K562 (cell line): ENCODE measurements at regions not wholly inside any gene's neighbourhood (a gene's known extent, or its start where the extent isn't known, plus 50 kb on each side); places are given as distances from the start of the nearest gene placed in this dataset.

ENCODE experiments used
- FOXK1 ChIP-seq: sonication (generic); formaldehyde crosslinking; IDR thresholded peaks from 2 replicates; pipeline ENCODE4 v1.8.0; 2022; ENCODE audit warnings: missing genetic modification reagents, mild to moderate bottlenecking, borderline replicate concordance
- LARP7 ChIP-seq: fragments of 450-650 bp; IDR thresholded peaks from 2 replicates; pipeline ENCODE4 v1.6.1; 2016
- RHOXF2B ChIP-seq: fragments of 250-450 bp; sonication (Bioruptor Pico); conservative IDR thresholded peaks from 2 replicates; pipeline ENCODE4 v1.5.1; 2021
- ZC3H11A ChIP-seq: IDR thresholded peaks from 2 replicates; pipeline ENCODE4 v1.6.1; 2012; ENCODE audit warnings: low read depth, low read length, improper control_type of control experiment
- ZNF165 ChIP-seq: fragments of 250-450 bp; sonication (Bioruptor Pico); IDR thresholded peaks from 2 replicates; pipeline ENCODE4 v1.4.0; 2020; ENCODE audit warnings: borderline replicate concordance
- TF ChIP-seq, protein P1 (sequence below): fragments of 250-450 bp; sonication (Bioruptor Pico); IDR thresholded peaks from 2 replicates; pipeline ENCODE4 v1.5.0; 2021; ENCODE audit warnings: mild to moderate bottlenecking, moderate library complexity
- TF ChIP-seq, protein P2 (sequence below): fragments of 450-650 bp; formaldehyde crosslinking; IDR thresholded peaks from 2 replicates; pipeline ENCODE4 v1.4.0; 2022; ENCODE audit warnings: missing genetic modification characterization

DNA sequence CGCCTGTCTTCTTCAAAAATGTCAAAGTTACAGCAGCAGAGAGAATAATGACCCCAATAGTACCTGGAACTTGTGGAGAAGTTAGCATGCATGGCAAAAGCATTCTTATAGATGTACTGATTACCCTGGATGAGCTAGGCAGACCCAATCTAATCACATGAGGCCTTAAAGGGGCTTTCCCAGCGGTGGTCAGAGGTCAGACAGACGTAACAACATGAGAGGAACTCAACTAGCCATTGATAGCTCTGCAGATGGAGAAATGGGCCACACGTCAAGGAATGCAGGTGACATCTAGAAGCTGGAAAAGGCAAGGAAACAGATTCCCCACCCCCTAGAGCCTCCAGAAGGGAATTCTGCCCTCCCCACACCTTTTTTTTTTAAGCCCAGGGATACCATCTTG lies 156.8 kb upstream of the ARID1B start (continued):
- TF ChIP-seq, protein P1, sequence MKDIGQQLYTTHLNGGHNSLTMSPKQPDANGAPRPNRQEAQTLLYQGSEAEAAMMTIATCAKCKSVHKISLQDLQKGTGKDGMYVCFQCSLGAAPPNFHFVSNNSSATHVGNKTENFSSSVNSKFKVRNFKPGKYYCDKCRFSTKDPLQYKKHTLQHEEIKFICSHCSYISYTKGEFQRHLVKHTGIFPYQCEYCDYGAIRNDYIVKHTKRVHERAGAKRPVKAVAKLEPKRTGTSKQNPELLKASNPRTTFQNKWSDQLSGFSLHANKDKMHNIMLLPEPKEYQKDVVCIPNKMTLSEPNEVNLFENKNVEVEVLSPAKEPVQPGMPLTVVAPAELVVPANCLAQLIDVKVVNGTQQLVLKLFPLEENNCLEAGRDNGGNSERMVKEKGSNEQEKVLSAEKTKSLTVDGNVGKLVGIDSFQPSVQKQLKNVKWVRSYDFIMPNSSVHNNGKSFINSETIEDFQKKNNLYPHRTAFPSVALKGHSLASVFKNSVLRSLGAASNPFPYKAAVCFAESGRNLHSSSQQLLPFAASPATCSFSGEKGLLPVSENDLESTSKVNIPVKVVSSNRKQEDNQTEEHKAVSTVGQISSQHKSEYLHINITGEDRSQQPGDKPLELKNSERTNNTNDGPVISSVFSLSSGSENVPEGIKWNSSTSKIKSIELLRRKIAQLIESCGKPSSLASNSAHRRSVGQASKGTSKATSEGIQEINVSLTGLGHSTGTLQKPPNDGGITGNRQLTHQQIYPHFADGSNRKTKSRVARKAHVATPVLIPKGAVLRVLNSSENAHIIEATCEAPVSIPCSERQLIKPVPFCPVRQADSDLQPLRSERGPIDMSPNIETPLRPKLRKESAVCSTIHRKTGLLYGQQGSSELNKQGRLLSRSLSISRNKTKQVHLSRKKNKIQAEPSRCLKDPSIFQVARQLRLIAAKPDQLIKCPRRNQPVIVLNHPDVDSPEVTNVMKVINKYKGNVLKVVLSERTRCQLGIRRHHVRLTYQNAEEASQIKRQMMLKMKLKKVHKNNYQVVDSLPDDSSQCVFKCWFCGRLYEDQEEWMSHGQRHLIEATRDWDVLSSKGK (CRISPR knock-in tag), result no peak
- TF ChIP-seq FOXK1 (no peak), LARP7 (no peak), ZC3H11A (no peak), RHOXF2B (CRISPR knock-in tag) (no peak), ZNF165 (no peak)
- TF ChIP-seq, protein P2, sequence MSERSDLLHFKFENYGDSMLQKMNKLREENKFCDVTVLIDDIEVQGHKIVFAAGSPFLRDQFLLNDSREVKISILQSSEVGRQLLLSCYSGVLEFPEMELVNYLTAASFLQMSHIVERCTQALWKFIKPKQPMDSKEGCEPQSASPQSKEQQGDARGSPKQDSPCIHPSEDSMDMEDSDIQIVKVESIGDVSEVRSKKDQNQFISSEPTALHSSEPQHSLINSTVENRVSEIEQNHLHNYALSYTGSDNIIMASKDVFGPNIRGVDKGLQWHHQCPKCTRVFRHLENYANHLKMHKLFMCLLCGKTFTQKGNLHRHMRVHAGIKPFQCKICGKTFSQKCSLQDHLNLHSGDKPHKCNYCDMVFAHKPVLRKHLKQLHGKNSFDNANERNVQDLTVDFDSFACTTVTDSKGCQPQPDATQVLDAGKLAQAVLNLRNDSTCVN (CRISPR knock-in tag), result no peak
- TF ChIP-seq, all 486 proteins: peak for 0
